Liver (tissue), 8 donors: ENCODE measurements at regions not wholly inside any gene's neighbourhood (a gene's known extent, or its start where the extent isn't known, plus 50 kb on each side); places are given as distances from the start of the nearest gene placed in this dataset.
"Not testable (repeated sequence)": the region's sequence is repeated elsewhere in the genome, so short reads cannot be mapped to it uniquely, and the experiment has no call there.

Source experiments
- DNase-seq: peaks from one replicate; pipeline ENCODE4 v3.0.0-alpha.2; 2017; ENCODE audit warnings: low spot score
- H3K27ac ChIP-seq, 2 donors: one replicate each; pipeline ENCODE4 v1.7.0; 2013; ENCODE audit warnings: inconsistent platforms in 2 of 2, low read length in 2 of 2, control low read depth in 1 of 2, low read depth in 1 of 2, mild to moderate bottlenecking in 1 of 2
- H3K27me3 ChIP-seq, 4 donors: one replicate each; pipeline versions ENCODE4 v1.6.1 to v1.7.0; 2013; ENCODE audit warnings: low read length in 3 of 4, inconsistent platforms in 1 of 4, mild to moderate bottlenecking in 1 of 4, moderate library complexity in 1 of 4; ENCODE audit not compliant: control insufficient read depth in 4 of 4, insufficient read depth in 4 of 4
- H3K36me3 ChIP-seq, 4 donors: one replicate each; pipeline versions ENCODE4 v1.6.1 to v1.7.0; 2013; ENCODE audit warnings: low read length in 3 of 4, mild to moderate bottlenecking in 3 of 4, low read depth in 1 of 4, moderate library complexity in 1 of 4; ENCODE audit not compliant: control insufficient read depth in 4 of 4, insufficient read depth in 3 of 4
- H3K4me1 ChIP-seq, 4 donors: one replicate each; pipeline versions ENCODE4 v1.6.1 to v1.7.0; 2013; ENCODE audit warnings: low read length in 3 of 4, mild to moderate bottlenecking in 3 of 4, moderate library complexity in 1 of 4; ENCODE audit not compliant: control insufficient read depth in 4 of 4, insufficient read depth in 4 of 4
- H3K4me3 ChIP-seq, 3 donors: one replicate each; pipeline versions ENCODE4 v1.6.1 to v1.7.0; 2013; ENCODE audit warnings: low read length in 3 of 3, control low read depth in 1 of 3, low read depth in 1 of 3, mild to moderate bottlenecking in 1 of 3
- H3K9ac ChIP-seq, 2 donors: one replicate each; pipeline ENCODE4 v1.7.0; 2013; ENCODE audit warnings: low read length in 2 of 2, mild to moderate bottlenecking in 2 of 2, moderate library complexity in 2 of 2, control low read depth in 1 of 2, low read depth in 1 of 2
- H3K9me3 ChIP-seq, 4 donors: one replicate each; pipeline versions ENCODE4 v1.6.1 to v1.7.0; 2013; ENCODE audit warnings: low read length in 3 of 4; ENCODE audit not compliant: control insufficient read depth in 4 of 4
- ATF3 ChIP-seq: IDR thresholded peaks from 2 replicates; pipeline ENCODE4 v1.6.1; 2016; ENCODE audit warnings: antibody characterized with exemption
- CTCF ChIP-seq: fragments of 150-350 bp; IDR thresholded peaks from 2 replicates; pipeline ENCODE4 v1.5.1; 2017; ENCODE audit warnings: improper control_type of control experiment, low read depth, low read length; ENCODE audit not compliant: missing input control
- EGR1 ChIP-seq, 2 donors: IDR thresholded peaks; 2 replicates each; pipeline ENCODE4 v1.6.1; 2016 to 2018; ENCODE audit warnings: antibody characterized with exemption in 2 of 2, low read depth in 2 of 2
- GABPA ChIP-seq, 2 donors: IDR thresholded peaks in 1 of 2; conservative IDR thresholded peaks in 1 of 2; 2 replicates each; pipeline ENCODE4 v1.6.1; 2016; ENCODE audit warnings: antibody characterized with exemption in 2 of 2, mild to moderate bottlenecking in 1 of 2, moderate library complexity in 1 of 2
- HNF4G ChIP-seq: IDR thresholded peaks from 2 replicates; pipeline ENCODE4 v1.6.1; 2016; ENCODE audit warnings: antibody characterized with exemption
- JUND ChIP-seq, 2 donors: IDR thresholded peaks; 2 replicates each; pipeline ENCODE4 v1.6.1; 2016; ENCODE audit warnings: antibody characterized with exemption in 2 of 2
- MAX ChIP-seq: IDR thresholded peaks from 2 replicates; pipeline ENCODE4 v1.6.1; 2016; ENCODE audit warnings: antibody characterized with exemption
- RAD21 ChIP-seq, 2 donors: IDR thresholded peaks; 2 replicates each; pipeline ENCODE4 v1.6.1; 2016; ENCODE audit warnings: antibody characterized with exemption in 2 of 2, mild to moderate bottlenecking in 2 of 2
- REST ChIP-seq: IDR thresholded peaks from 2 replicates; pipeline ENCODE4 v1.6.1; 2016; ENCODE audit warnings: antibody characterized with exemption, mild to moderate bottlenecking
- RXRA ChIP-seq, 2 donors: IDR thresholded peaks; 2 replicates each; pipeline ENCODE4 v1.6.1; 2017 to 2018; ENCODE audit warnings: antibody characterized with exemption in 2 of 2, mild to moderate bottlenecking in 1 of 2
- SP1 ChIP-seq: IDR thresholded peaks from 2 replicates; pipeline ENCODE4 v1.6.1; 2018; ENCODE audit warnings: antibody characterized with exemption, mild to moderate bottlenecking
- TAF1 ChIP-seq: conservative IDR thresholded peaks from 2 replicates; pipeline ENCODE4 v1.6.1; 2016; ENCODE audit warnings: antibody characterized with exemption, mild to moderate bottlenecking
- YY1 ChIP-seq: IDR thresholded peaks from 2 replicates; pipeline ENCODE4 v1.6.1; 2016; ENCODE audit warnings: antibody characterized with exemption, mild to moderate bottlenecking
- WGBS: extraction: QIAGEN DNeasy Blood & Tissue Kit; methylation state at CpG from one replicate; pipeline ENCODE4 v1.1.7; 2013; 5-methylcytosine and 5-hydroxymethylcytosine counted together
- donor health status: healthy.
- donor health status: healthy.
- donor health status: healthy.
- donor health status: healthy.
- donor health status: healthy.

- no peak for DNase-seq
Measured at GRCh38 chr9:7639471-7639870, 160.1 kb downstream of the DMAC1 start.

GRCh38 chr9:7636838-7637467 is 162.6 kb downstream of the DMAC1 start:
- no peak overlapping the region for H3K9ac ChIP-seq
- H3K27ac ChIP-seq = no peak overlapping the region
- no peaks in the 10 kb centered on the region for H3K36me3 ChIP-seq
- no peaks in the 10 kb centered on the region for H3K4me1 ChIP-seq
- no peak for DNase-seq
- WGBS = 65% methylated on average over 3 of the region's 3 CpGs
- TF ChIP-seq JUND (IDR thresholded peaks at IDR 0.05) = no peak
- H3K27me3 ChIP-seq = peaks cover 0 to 3% (median 0%) of the 10 kb centered on the region in 4 donors
- H3K9me3 ChIP-seq = no peaks in the 10 kb centered on the region
- no peak overlapping the region for H3K4me3 ChIP-seq

More at GRCh38 chr9:7639471-7639870, 160.1 kb downstream of the DMAC1 start:
- Histone ChIP-seq H3K36me3 (no peaks in the 10 kb centered on the region), H3K27me3 (peaks cover 0 to 3% (median 0%) of the 10 kb centered on the region in 4 donors), H3K9ac (no peak overlapping the region), H3K9me3 (peaks cover 0 to 5% (median 0%) of the 10 kb centered on the region in 4 donors), H3K27ac (no peak overlapping the region), H3K4me3 (no peak overlapping the region), H3K4me1 (no peaks in the 10 kb centered on the region)
- WGBS = 76% methylated on average over 1 of the region's 1 CpG
- no peak for TF ChIP-seq HNF4G

GRCh38 chr9:7636309-7636708 is 163.3 kb downstream of the DMAC1 start:
- no peak for TF ChIP-seq GABPA (IDR thresholded peaks at IDR 0.05 in 1 of 2, conservative IDR thresholded peaks at IDR 0.05 in 1 of 2)
- no peak for TF ChIP-seq SP1
- TF ChIP-seq RAD21 (IDR thresholded peaks at IDR 0.05) = no peak
- no peak for TF ChIP-seq YY1
- TF ChIP-seq RXRA (IDR thresholded peaks at IDR 0.05) = no peak
- no peak for TF ChIP-seq REST
- TF ChIP-seq EGR1 (IDR thresholded peaks at IDR 0.05; ENCODE audit: low read depth in 2 of 2) = no peak
- no peak for TF ChIP-seq MAX
- no peak for TF ChIP-seq ATF3
- TF ChIP-seq HNF4G = no peak
- TF ChIP-seq CTCF = no peak
- TF ChIP-seq TAF1 = no peak
- no peak for TF ChIP-seq JUND (IDR thresholded peaks at IDR 0.05)
- no peak overlapping the region for H3K9ac ChIP-seq
- no peak for DNase-seq
- peaks cover 0 to 3% (median 0%) of the 10 kb centered on the region in 4 donors for H3K27me3 ChIP-seq
- H3K4me3 ChIP-seq = no peak overlapping the region
- 64% methylated on average over 2 of the region's 2 CpGs for WGBS
- no peaks in the 10 kb centered on the region for H3K9me3 ChIP-seq
- no peaks in the 10 kb centered on the region for H3K4me1 ChIP-seq
- no peaks in the 10 kb centered on the region for H3K36me3 ChIP-seq
- no peak overlapping the region for H3K27ac ChIP-seq

- 28% methylated on average over 7 of the region's 7 CpGs for WGBS
Measured at GRCh38 chr9:7626571-7627029, 173.0 kb downstream of the DMAC1 start.

More at GRCh38 chr9:7626571-7627029, 173.0 kb downstream of the DMAC1 start:
- not testable (repeated sequence) for H3K9ac ChIP-seq, H3K36me3 ChIP-seq, H3K9me3 ChIP-seq, H3K27me3 ChIP-seq, DNase-seq, H3K4me1 ChIP-seq, H3K4me3 ChIP-seq, H3K27ac ChIP-seq
